WTC11 (cell line): ENCODE measurements at regions not wholly inside any gene's neighbourhood (a gene's known extent, or its start where the extent isn't known, plus 50 kb on each side); places are given as distances from the start of the nearest gene placed in this dataset.

ENCODE experiments used
- ATAC-seq: fragments of 200-7000 bp; cut with Tn5 transposase; 2 replicates; pipeline ENCODE4 v1.10.0; 2021; ENCODE audit warnings: mild to moderate bottlenecking, moderate library complexity
- CTCF ChIA-PET: fragments of 300-600 bp; sonication (Branson Sonifier 250); formaldehyde crosslinking; loops from one replicate; lab custom pipeline; 2021; ENCODE audit warnings: antibody characterized with exemption; lab: Charles Lee
- POLR2A ChIA-PET: fragments of 350-600 bp; sonication (Branson Sonifier 250); formaldehyde crosslinking; loops from one replicate; lab custom pipeline; 2021; ENCODE audit warnings: antibody characterized with exemption; lab: Charles Lee
- DNase-seq: peaks from one replicate; pipeline ENCODE4 v3.0.0; 2021; ENCODE audit warnings: low spot score
- H3K27ac Mint-ChIP-seq: 2 replicates; pipeline ENCODE4 v1.8.0; 2021; ENCODE audit warnings: mixed read lengths
- H3K27me3 Mint-ChIP-seq: 2 replicates; pipeline ENCODE4 v1.8.0; 2021; ENCODE audit warnings: low read depth, mild to moderate bottlenecking, moderate library complexity, mixed read lengths
- H3K36me3 Mint-ChIP-seq: 2 replicates; pipeline ENCODE4 v1.8.0; 2021; ENCODE audit warnings: mixed read lengths
- H3K4me1 Mint-ChIP-seq: 2 replicates; pipeline ENCODE4 v1.8.0; 2022; ENCODE audit warnings: mixed read lengths
- H3K4me3 Mint-ChIP-seq: 2 replicates; pipeline ENCODE4 v1.8.0; 2021; ENCODE audit warnings: mild to moderate bottlenecking, moderate library complexity, mixed read lengths
- H3K9me3 Mint-ChIP-seq: 2 replicates; pipeline ENCODE4 v1.8.0; 2021; ENCODE audit warnings: mixed read lengths
- CREM ChIP-seq: sonication (generic); formaldehyde crosslinking; IDR thresholded peaks from 2 replicates; pipeline ENCODE4 v1.8.1; 2022; ENCODE audit warnings: mild to moderate bottlenecking, missing genetic modification reagents, moderate library complexity
- ELF4 ChIP-seq: sonication (generic); formaldehyde crosslinking; IDR thresholded peaks from 2 replicates; pipeline ENCODE4 v1.8.1; 2022; ENCODE audit warnings: low read depth, mild to moderate bottlenecking, moderate library complexity, missing genetic modification reagents
- EMX1 ChIP-seq: fragments of 250-450 bp; sonication (Bioruptor Pico); IDR thresholded peaks from 2 replicates; pipeline ENCODE4 v1.8.0; 2021; ENCODE audit warnings: mild to moderate bottlenecking
- ETV6 ChIP-seq: sonication (generic); formaldehyde crosslinking; IDR thresholded peaks from 2 replicates; pipeline ENCODE4 v1.8.1; 2022; ENCODE audit warnings: mild to moderate bottlenecking, missing genetic modification reagents
- FOXP1 ChIP-seq: sonication (generic); formaldehyde crosslinking; IDR thresholded peaks from 2 replicates; pipeline ENCODE4 v1.8.0; 2022; ENCODE audit warnings: missing genetic modification reagents, mild to moderate bottlenecking, moderate library complexity, borderline replicate concordance
- GTF2I ChIP-seq: fragments of 250-450 bp; sonication (Bioruptor Pico); conservative IDR thresholded peaks from 2 replicates; pipeline ENCODE4 v1.4.0; 2021; ENCODE audit warnings: mild to moderate bottlenecking
- MXD4 ChIP-seq: fragments of 250-450 bp; sonication (Bioruptor Pico); IDR thresholded peaks from 2 replicates; pipeline ENCODE4 v1.8.0; 2021; ENCODE audit warnings: mild to moderate bottlenecking, moderate library complexity, borderline replicate concordance
- NR1H2 ChIP-seq: sonication (generic); formaldehyde crosslinking; IDR thresholded peaks from 2 replicates; pipeline ENCODE4 v1.9.0; 2021; ENCODE audit warnings: mild to moderate bottlenecking, moderate library complexity, missing genetic modification reagents
- TEAD4 ChIP-seq: sonication (generic); formaldehyde crosslinking; IDR thresholded peaks from 2 replicates; pipeline ENCODE4 v1.8.0; 2022; ENCODE audit warnings: mild to moderate bottlenecking, missing genetic modification reagents
- TP53 ChIP-seq: sonication (generic); formaldehyde crosslinking; IDR thresholded peaks from 2 replicates; pipeline ENCODE4 v1.8.1; 2023; ENCODE audit warnings: mild to moderate bottlenecking, missing genetic modification reagents
- ZNF263 ChIP-seq: sonication (generic); formaldehyde crosslinking; IDR thresholded peaks from 2 replicates; pipeline ENCODE4 v1.8.1; 2022; ENCODE audit warnings: low read depth, mild to moderate bottlenecking, moderate library complexity, missing genetic modification reagents
- ZNF416 ChIP-seq: fragments of 250-450 bp; sonication (Bioruptor Pico); IDR thresholded peaks from 2 replicates; pipeline ENCODE4 v1.9.0; 2021; ENCODE audit warnings: mild to moderate bottlenecking, inconsistent platforms
- TF ChIP-seq, protein P1 (sequence below): sonication (generic); formaldehyde crosslinking; IDR thresholded peaks from 2 replicates; pipeline ENCODE4 v1.8.0; 2023; ENCODE audit warnings: missing genetic modification reagents, mild to moderate bottlenecking, borderline replicate concordance
- TF ChIP-seq, protein P2 (sequence below): sonication (generic); formaldehyde crosslinking; IDR thresholded peaks from 2 replicates; pipeline ENCODE4 v1.8.1; 2022; ENCODE audit warnings: missing genetic modification reagents, borderline replicate concordance
- TF ChIP-seq, protein P3 (sequence below): sonication (generic); formaldehyde crosslinking; IDR thresholded peaks from 2 replicates; pipeline ENCODE4 v1.8.1; 2023; ENCODE audit warnings: mild to moderate bottlenecking, moderate library complexity, missing genetic modification reagents
- TF ChIP-seq, protein P4 (sequence below): sonication (generic); formaldehyde crosslinking; IDR thresholded peaks from 2 replicates; pipeline ENCODE4 v1.8.1; 2023; ENCODE audit warnings: mild to moderate bottlenecking, missing genetic modification reagents, borderline replicate concordance

DNA sequence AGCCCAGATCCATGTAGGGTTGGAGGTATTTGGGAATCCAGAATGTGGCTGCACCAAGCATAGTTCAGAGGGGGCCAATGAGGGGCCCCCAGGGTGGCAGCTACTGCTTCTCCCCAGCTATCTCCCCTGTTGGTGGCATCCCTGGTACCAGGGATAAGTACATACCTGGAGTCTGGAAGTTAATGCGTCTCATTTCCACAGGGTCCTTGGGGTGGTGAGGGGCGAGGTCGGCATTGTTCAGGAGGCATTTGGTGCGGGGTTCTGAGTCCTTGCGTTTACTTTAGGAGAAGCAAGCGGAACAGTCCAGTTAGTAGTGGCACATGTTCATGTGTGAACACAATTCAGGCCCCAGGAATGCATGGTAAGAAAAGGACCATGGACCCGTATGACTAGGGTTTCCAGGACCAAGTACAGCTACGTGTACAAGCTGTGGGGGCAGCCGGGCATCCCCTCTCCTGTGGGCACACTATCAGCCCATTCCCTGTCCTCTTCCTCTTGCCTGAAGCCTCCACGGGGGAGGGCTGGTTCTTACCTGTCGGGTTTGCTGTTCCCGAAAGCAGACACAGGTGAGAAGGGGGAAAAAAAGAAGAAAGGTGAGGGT is 122.3 kb downstream of the PTPRS start:
- TF ChIP-seq, protein P1, sequence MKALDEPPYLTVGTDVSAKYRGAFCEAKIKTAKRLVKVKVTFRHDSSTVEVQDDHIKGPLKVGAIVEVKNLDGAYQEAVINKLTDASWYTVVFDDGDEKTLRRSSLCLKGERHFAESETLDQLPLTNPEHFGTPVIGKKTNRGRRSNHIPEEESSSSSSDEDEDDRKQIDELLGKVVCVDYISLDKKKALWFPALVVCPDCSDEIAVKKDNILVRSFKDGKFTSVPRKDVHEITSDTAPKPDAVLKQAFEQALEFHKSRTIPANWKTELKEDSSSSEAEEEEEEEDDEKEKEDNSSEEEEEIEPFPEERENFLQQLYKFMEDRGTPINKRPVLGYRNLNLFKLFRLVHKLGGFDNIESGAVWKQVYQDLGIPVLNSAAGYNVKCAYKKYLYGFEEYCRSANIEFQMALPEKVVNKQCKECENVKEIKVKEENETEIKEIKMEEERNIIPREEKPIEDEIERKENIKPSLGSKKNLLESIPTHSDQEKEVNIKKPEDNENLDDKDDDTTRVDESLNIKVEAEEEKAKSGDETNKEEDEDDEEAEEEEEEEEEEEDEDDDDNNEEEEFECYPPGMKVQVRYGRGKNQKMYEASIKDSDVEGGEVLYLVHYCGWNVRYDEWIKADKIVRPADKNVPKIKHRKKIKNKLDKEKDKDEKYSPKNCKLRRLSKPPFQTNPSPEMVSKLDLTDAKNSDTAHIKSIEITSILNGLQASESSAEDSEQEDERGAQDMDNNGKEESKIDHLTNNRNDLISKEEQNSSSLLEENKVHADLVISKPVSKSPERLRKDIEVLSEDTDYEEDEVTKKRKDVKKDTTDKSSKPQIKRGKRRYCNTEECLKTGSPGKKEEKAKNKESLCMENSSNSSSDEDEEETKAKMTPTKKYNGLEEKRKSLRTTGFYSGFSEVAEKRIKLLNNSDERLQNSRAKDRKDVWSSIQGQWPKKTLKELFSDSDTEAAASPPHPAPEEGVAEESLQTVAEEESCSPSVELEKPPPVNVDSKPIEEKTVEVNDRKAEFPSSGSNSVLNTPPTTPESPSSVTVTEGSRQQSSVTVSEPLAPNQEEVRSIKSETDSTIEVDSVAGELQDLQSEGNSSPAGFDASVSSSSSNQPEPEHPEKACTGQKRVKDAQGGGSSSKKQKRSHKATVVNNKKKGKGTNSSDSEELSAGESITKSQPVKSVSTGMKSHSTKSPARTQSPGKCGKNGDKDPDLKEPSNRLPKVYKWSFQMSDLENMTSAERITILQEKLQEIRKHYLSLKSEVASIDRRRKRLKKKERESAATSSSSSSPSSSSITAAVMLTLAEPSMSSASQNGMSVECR (CRISPR knock-in tag) = no peak
- TF ChIP-seq ELF4 = no peak
- no peak for TF ChIP-seq TEAD4
- no peak for TF ChIP-seq ZNF416 (CRISPR knock-in tag)
- no peak for TF ChIP-seq TP53 (CRISPR knock-in tag)
- TF ChIP-seq ZNF263 (CRISPR knock-in tag) = no peak
- no peak for TF ChIP-seq FOXP1 (CRISPR knock-in tag)
- no peak for TF ChIP-seq MXD4 (CRISPR knock-in tag)
- no peak for TF ChIP-seq EMX1 (CRISPR knock-in tag)
- TF ChIP-seq, protein P2, sequence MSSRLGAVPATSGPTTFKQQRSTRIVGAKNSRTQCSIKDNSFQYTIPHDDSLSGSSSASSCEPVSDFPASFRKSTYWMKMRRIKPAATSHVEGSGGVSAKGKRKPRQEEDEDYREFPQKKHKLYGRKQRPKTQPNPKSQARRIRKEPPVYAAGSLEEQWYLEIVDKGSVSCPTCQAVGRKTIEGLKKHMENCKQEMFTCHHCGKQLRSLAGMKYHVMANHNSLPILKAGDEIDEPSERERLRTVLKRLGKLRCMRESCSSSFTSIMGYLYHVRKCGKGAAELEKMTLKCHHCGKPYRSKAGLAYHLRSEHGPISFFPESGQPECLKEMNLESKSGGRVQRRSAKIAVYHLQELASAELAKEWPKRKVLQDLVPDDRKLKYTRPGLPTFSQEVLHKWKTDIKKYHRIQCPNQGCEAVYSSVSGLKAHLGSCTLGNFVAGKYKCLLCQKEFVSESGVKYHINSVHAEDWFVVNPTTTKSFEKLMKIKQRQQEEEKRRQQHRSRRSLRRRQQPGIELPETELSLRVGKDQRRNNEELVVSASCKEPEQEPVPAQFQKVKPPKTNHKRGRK (CRISPR knock-in tag) = no peak
- Mint-ChIP-seq H3K9me3 (peaks cover 9% of the 10 kb centered on the region), H3K4me3 (no peak overlapping the region), H3K27ac (no peak overlapping the region), H3K27me3 (no peaks in the 10 kb centered on the region), H3K4me1 (no peaks in the 10 kb centered on the region), H3K36me3 (peaks cover 73% of the 10 kb centered on the region)
- DNase-seq = no peak
- ATAC-seq = no peak
- POLR2A ChIA-PET = no interaction called here
- CTCF ChIA-PET = interaction anchor here (0.8 to 1.4 kb wide), 2 partner anchors 87 to 170 kb away, joined by 4 read pairs; no protein-coding TSS in a partner anchor

DNA sequence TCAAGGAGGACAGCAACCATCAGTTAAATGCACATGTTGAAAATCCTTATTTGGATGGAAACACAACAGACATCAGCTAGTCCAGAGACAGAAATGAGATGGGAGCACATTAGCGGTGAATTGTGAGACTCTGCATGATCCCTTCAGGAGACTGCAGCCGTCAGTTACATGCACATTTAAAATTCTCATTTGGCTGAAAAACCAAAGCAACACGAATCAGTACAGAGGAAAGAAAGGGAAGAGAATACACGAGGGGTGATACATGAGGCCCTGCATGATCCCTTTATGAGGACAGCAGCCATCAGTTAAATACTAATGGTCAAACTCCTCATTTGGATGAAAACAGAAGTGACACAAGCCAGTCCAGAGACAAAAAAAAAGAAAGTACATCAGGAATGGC is 123.4 kb downstream of the PTPRS start:
- ChIA-PET POLR2A (no interaction called here), CTCF (no interaction called here)
- Mint-ChIP-seq H3K27me3 (no peaks in the 10 kb centered on the region), H3K27ac (peak overlapping the region; percentile 21; the same call in 1 of the 2 replicates), H3K36me3 (peaks cover 80% of the 10 kb centered on the region), H3K4me1 (no peaks in the 10 kb centered on the region), H3K4me3 (no peak overlapping the region), H3K9me3 (peaks cover 9% of the 10 kb centered on the region)
- ATAC-seq (no peak), DNase-seq (no peak)
- TF ChIP-seq TP53 (CRISPR knock-in tag) (no peak), ETV6 (CRISPR knock-in tag) (no peak), NR1H2 (CRISPR knock-in tag) (no peak), CREM (CRISPR knock-in tag) (no peak), GTF2I (CRISPR knock-in tag) (no peak)
- TF ChIP-seq, protein P3, sequence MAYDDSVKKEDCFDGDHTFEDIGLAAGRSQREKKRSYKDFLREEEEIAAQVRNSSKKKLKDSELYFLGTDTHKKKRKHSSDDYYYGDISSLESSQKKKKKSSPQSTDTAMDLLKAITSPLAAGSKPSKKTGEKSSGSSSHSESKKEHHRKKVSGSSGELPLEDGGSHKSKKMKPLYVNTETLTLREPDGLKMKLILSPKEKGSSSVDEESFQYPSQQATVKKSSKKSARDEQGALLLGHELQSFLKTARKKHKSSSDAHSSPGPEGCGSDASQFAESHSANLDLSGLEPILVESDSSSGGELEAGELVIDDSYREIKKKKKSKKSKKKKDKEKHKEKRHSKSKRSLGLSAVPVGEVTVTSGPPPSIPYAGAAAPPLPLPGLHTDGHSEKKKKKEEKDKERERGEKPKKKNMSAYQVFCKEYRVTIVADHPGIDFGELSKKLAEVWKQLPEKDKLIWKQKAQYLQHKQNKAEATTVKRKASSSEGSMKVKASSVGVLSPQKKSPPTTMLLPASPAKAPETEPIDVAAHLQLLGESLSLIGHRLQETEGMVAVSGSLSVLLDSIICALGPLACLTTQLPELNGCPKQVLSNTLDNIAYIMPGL (CRISPR knock-in tag) = no peak
- TF ChIP-seq, protein P4, sequence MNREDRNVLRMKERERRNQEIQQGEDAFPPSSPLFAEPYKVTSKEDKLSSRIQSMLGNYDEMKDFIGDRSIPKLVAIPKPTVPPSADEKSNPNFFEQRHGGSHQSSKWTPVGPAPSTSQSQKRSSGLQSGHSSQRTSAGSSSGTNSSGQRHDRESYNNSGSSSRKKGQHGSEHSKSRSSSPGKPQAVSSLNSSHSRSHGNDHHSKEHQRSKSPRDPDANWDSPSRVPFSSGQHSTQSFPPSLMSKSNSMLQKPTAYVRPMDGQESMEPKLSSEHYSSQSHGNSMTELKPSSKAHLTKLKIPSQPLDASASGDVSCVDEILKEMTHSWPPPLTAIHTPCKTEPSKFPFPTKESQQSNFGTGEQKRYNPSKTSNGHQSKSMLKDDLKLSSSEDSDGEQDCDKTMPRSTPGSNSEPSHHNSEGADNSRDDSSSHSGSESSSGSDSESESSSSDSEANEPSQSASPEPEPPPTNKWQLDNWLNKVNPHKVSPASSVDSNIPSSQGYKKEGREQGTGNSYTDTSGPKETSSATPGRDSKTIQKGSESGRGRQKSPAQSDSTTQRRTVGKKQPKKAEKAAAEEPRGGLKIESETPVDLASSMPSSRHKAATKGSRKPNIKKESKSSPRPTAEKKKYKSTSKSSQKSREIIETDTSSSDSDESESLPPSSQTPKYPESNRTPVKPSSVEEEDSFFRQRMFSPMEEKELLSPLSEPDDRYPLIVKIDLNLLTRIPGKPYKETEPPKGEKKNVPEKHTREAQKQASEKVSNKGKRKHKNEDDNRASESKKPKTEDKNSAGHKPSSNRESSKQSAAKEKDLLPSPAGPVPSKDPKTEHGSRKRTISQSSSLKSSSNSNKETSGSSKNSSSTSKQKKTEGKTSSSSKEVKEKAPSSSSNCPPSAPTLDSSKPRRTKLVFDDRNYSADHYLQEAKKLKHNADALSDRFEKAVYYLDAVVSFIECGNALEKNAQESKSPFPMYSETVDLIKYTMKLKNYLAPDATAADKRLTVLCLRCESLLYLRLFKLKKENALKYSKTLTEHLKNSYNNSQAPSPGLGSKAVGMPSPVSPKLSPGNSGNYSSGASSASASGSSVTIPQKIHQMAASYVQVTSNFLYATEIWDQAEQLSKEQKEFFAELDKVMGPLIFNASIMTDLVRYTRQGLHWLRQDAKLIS (CRISPR knock-in tag) = no peak
- TF ChIP-seq, protein P1 (CRISPR knock-in tag) = no peak
